ENCODE measurements at regions not wholly inside any gene's neighbourhood (a gene's known extent, or its start where the extent isn't known, plus 50 kb on each side); places are given as distances from the start of the nearest gene placed in this dataset.

DNA sequence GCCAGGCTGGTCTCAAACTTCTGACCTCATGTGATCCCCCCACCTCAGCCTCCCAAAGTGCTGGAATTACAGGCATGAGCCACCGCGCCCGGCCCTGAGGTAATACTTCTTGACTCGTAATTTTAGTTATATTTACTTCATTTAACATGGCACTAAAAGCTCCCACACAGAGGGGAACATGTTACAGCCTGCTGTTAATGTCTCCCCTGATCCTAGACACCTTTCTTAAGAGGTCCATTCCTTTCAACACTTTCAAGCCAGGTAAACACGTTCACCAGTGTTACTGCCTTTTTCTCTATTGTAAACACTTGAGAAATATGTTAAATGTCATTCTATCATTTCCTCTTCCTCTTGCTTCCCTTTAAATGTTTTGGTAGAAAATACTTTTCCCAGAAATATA lies 161.4 kb downstream of the METTL4 start:
- no peak for TF ChIP-seq CTCF (IDR thresholded peaks at IDR 0.05; ENCODE audit: borderline replicate concordance, control extremely low read depth, extremely low read depth, insufficient read depth, missing control alignments)
- in situ Hi-C loops (cut with MboI; ENCODE audit: low sequenced_read_pairs, unreplicated experiment): no loop called here
- DNase-seq (ENCODE audit: low spot score): no peak

- DNase-seq (ENCODE audit: low spot score): no peak
- TF ChIP-seq CTCF (IDR thresholded peaks at IDR 0.05; ENCODE audit: borderline replicate concordance, control extremely low read depth, extremely low read depth, insufficient read depth, missing control alignments): no peak
- in situ Hi-C loops (cut with MboI; ENCODE audit: low sequenced_read_pairs, unreplicated experiment): no loop called here
These were observed 160.6 kb downstream of the METTL4 start for GRCh38 chr18:2410688-2411087.

- in situ Hi-C loops (cut with MboI; ENCODE audit: low sequenced_read_pairs, unreplicated experiment): no loop called here
- no peak for DNase-seq (ENCODE audit: low spot score)
- no peak for TF ChIP-seq CTCF (IDR thresholded peaks at IDR 0.05; ENCODE audit: borderline replicate concordance, control extremely low read depth, extremely low read depth, insufficient read depth, missing control alignments)
These were observed 159.8 kb downstream of the METTL4 start for GRCh38 chr18:2411381-2411960.

- in situ Hi-C loops (cut with MboI; ENCODE audit: low sequenced_read_pairs, unreplicated experiment): no loop called here
- no peak for TF ChIP-seq CTCF (IDR thresholded peaks at IDR 0.05; ENCODE audit: borderline replicate concordance, control extremely low read depth, extremely low read depth, insufficient read depth, missing control alignments)
- no peak for DNase-seq (ENCODE audit: low spot score)
These were observed 159.0 kb downstream of the METTL4 start for GRCh38 chr18:2412281-2412680.

DNA sequence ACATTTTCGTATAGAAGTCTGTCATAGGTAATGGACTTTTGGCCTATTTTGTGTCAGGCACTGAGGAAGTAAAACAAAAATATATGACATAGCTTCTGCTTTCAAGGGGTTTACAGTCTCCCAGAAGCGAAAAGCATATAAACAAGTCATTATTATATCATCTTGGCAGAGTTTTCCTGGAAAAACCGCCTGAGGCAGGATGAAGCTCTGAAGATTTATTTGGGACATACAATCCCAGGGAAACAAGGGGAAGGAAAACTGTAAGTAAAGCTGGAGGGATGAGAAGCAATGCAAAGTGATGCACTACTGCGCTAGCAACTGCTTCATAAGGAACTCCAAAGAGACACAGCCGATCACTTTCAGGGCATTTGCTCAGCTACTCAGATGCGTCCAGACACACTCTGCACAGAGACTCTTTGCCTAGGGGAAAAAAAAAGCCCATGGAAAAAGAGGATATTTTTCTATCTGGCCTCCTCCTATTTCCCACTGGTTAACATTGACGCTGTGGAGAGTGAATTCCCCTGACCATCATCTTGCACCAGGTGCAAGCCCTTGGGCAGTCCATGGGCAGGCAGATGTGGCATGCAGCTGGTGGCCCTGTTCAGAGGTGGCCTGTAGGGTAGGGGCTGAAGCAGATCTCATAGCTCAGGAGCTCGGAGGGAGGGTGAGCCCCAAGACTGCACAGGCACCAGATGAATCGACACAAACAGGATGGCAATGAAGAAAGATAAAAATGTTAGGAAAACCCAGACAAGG lies 158.1 kb downstream of the METTL4 start:
- no peak for TF ChIP-seq CTCF (IDR thresholded peaks at IDR 0.05; ENCODE audit: borderline replicate concordance, control extremely low read depth, extremely low read depth, insufficient read depth, missing control alignments)
- in situ Hi-C loops (cut with MboI; ENCODE audit: low sequenced_read_pairs, unreplicated experiment): no loop called here
- DNase-seq (ENCODE audit: low spot score): no peak

- no peak for DNase-seq (ENCODE audit: low spot score)
- in situ Hi-C loops (cut with MboI; ENCODE audit: low sequenced_read_pairs, unreplicated experiment): no loop called here
- TF ChIP-seq CTCF (IDR thresholded peaks at IDR 0.05; ENCODE audit: borderline replicate concordance, control extremely low read depth, extremely low read depth, insufficient read depth, missing control alignments): no peak
These were observed 157.1 kb downstream of the METTL4 start for GRCh38 chr18:2414235-2414634.
